Neural cell (in vitro differentiated cells): ENCODE measurements at regions not wholly inside any gene's neighbourhood (a gene's known extent, or its start where the extent isn't known, plus 50 kb on each side); places are given as distances from the start of the nearest gene placed in this dataset.

Source experiments
- H2AFZ ChIP-seq: fragments of 200-600, 300-800 bp; sonication (generic), shearing (Covaris generic); 2 replicates; pipeline ENCODE4 v1.6.0; 2014; ENCODE audit warnings: low read depth, mild to moderate bottlenecking, antibody characterized with exemption, low read length, moderate library complexity
- H3F3A ChIP-seq: fragments of 200-600 bp; shearing (Covaris generic); 2 replicates; pipeline ENCODE4 v1.6.1; 2016; ENCODE audit warnings: mild to moderate bottlenecking, moderate library complexity, mixed read lengths, antibody characterized with exemption, low read length; ENCODE audit not compliant: insufficient read depth, poor library complexity, severe bottlenecking
- H3K27ac ChIP-seq: fragments of 200-600, 300-800 bp; sonication (generic), shearing (Covaris generic); 2 replicates; pipeline ENCODE4 v1.5.1; 2014; ENCODE audit warnings: mild to moderate bottlenecking, low read length, moderate library complexity
- H3K27me3 ChIP-seq: fragments of 300-800, 200-600 bp; sonication (generic), shearing (Covaris generic); 2 replicates; pipeline ENCODE4 v1.6.0; 2014; ENCODE audit warnings: mild to moderate bottlenecking, low read depth, low read length, moderate library complexity; ENCODE audit not compliant: insufficient read depth
- H3K36me3 ChIP-seq: fragments of 300-800, 200-600 bp; sonication (generic), shearing (Covaris generic); 2 replicates; pipeline ENCODE4 v1.5.1; 2014; ENCODE audit warnings: mild to moderate bottlenecking, antibody characterized with exemption, low read length, moderate library complexity; ENCODE audit not compliant: insufficient read depth
- H3K4me2 ChIP-seq: fragments of 300-800, 200-600 bp; sonication (generic), shearing (Covaris generic); 2 replicates; pipeline ENCODE4 v1.6.0; 2014; ENCODE audit warnings: mild to moderate bottlenecking, low read length
- H3K4me3 ChIP-seq: fragments of 300-800, 200-600 bp; sonication (generic), shearing (Covaris generic); 2 replicates; pipeline ENCODE4 v1.5.1; 2014; ENCODE audit warnings: mild to moderate bottlenecking, low read length, moderate library complexity
- H3K79me2 ChIP-seq: fragments of 200-600 bp; shearing (Covaris generic); replicated peaks from 2 replicates; pipeline ENCODE4 v1.6.0; 2014; ENCODE audit warnings: mild to moderate bottlenecking, low read length, moderate library complexity; ENCODE audit not compliant: insufficient read depth
- H3K9ac ChIP-seq: fragments of 300-800, 200-600 bp; sonication (generic), shearing (Covaris generic); 2 replicates; pipeline ENCODE4 v1.6.1; 2016; ENCODE audit warnings: mild to moderate bottlenecking, low read length, mixed read lengths
- H3K9me2 ChIP-seq: fragments of 200-600 bp; shearing (Covaris generic); 2 replicates; pipeline ENCODE4 v1.6.1; 2016; ENCODE audit warnings: mild to moderate bottlenecking, low read length, mixed read lengths; ENCODE audit not compliant: insufficient read depth
- H3K9me3 ChIP-seq: fragments of 200-600, 300-800 bp; sonication (generic), shearing (Covaris generic); 2 replicates; pipeline ENCODE4 v1.6.1; 2016; ENCODE audit warnings: mild to moderate bottlenecking, mixed run types, low read length, moderate library complexity, mixed read lengths
- H4K20me1 ChIP-seq: fragments of 200-600 bp; shearing (Covaris generic); 2 replicates; pipeline ENCODE4 v1.6.1; 2016; ENCODE audit warnings: mild to moderate bottlenecking, mixed run types; ENCODE audit not compliant: insufficient read depth
- CTCF ChIP-seq: fragments of 450-650 bp; IDR thresholded peaks from 2 replicates; pipeline ENCODE4 v1.5.1; 2014; ENCODE audit warnings: antibody characterized with exemption, mild to moderate bottlenecking, moderate library complexity; ENCODE audit not compliant: poor library complexity, severe bottlenecking
- EP300 ChIP-seq: fragments of 450-650 bp; conservative IDR thresholded peaks from 2 replicates; pipeline ENCODE4 v1.6.1; 2014; ENCODE audit warnings: antibody characterized with exemption, mild to moderate bottlenecking, moderate library complexity; ENCODE audit not compliant: poor library complexity, severe bottlenecking
- EZH2 ChIP-seq: fragments of 200-600, 300-800 bp; shearing (Covaris generic), sonication (generic); IDR thresholded peaks from 2 replicates; pipeline ENCODE4 v1.6.1; 2014; ENCODE audit warnings: antibody characterized with exemption, low read length, borderline replicate concordance, mild to moderate bottlenecking; ENCODE audit not compliant: insufficient read depth, poor library complexity, severe bottlenecking
- MXI1 ChIP-seq: fragments of 450-650 bp; conservative IDR thresholded peaks from 2 replicates; pipeline ENCODE4 v1.6.1; 2014; ENCODE audit warnings: antibody characterized with exemption, mild to moderate bottlenecking; ENCODE audit not compliant: poor library complexity, severe bottlenecking
- POLR2AphosphoS5 ChIP-seq: IDR thresholded peaks from 2 replicates; pipeline ENCODE4 v1.6.1; 2012
- RAD21 ChIP-seq: fragments of 450-650 bp; conservative IDR thresholded peaks from 2 replicates; pipeline ENCODE4 v1.6.1; 2014; ENCODE audit warnings: antibody characterized with exemption, mild to moderate bottlenecking, moderate library complexity
- SMC3 ChIP-seq: fragments of 450-650 bp; conservative IDR thresholded peaks from 2 replicates; pipeline ENCODE4 v1.6.1; 2014; ENCODE audit warnings: antibody characterized with exemption, mild to moderate bottlenecking, moderate library complexity; ENCODE audit not compliant: poor library complexity
- TAF1 ChIP-seq: IDR thresholded peaks from 2 replicates; pipeline ENCODE4 v1.6.1; 2012; ENCODE audit warnings: low read depth
- TF ChIP-seq, protein P1 (sequence below): IDR thresholded peaks from 2 replicates; pipeline ENCODE4 v1.6.1; 2012; ENCODE audit warnings: borderline replicate concordance

- Histone ChIP-seq H2AFZ (no peak overlapping the region), H4K20me1 (no peaks in the 10 kb centered on the region), H3K9me2 (no peaks in the 10 kb centered on the region), H3K79me2 (no peaks in the 10 kb centered on the region), H3K36me3 (no peaks in the 10 kb centered on the region), H3K4me3 (no peak overlapping the region), H3K27me3 (no peaks in the 10 kb centered on the region), H3K9ac (no peak overlapping the region), H3K27ac (no peak overlapping the region), H3F3A (no peaks in the 10 kb centered on the region), H3K4me2 (no peak overlapping the region), H3K9me3 (no peaks in the 10 kb centered on the region)
- no peak for TF ChIP-seq CTCF
- TF ChIP-seq MXI1, result no peak
- TF ChIP-seq SMC3, result no peak
- TF ChIP-seq, protein P1, sequence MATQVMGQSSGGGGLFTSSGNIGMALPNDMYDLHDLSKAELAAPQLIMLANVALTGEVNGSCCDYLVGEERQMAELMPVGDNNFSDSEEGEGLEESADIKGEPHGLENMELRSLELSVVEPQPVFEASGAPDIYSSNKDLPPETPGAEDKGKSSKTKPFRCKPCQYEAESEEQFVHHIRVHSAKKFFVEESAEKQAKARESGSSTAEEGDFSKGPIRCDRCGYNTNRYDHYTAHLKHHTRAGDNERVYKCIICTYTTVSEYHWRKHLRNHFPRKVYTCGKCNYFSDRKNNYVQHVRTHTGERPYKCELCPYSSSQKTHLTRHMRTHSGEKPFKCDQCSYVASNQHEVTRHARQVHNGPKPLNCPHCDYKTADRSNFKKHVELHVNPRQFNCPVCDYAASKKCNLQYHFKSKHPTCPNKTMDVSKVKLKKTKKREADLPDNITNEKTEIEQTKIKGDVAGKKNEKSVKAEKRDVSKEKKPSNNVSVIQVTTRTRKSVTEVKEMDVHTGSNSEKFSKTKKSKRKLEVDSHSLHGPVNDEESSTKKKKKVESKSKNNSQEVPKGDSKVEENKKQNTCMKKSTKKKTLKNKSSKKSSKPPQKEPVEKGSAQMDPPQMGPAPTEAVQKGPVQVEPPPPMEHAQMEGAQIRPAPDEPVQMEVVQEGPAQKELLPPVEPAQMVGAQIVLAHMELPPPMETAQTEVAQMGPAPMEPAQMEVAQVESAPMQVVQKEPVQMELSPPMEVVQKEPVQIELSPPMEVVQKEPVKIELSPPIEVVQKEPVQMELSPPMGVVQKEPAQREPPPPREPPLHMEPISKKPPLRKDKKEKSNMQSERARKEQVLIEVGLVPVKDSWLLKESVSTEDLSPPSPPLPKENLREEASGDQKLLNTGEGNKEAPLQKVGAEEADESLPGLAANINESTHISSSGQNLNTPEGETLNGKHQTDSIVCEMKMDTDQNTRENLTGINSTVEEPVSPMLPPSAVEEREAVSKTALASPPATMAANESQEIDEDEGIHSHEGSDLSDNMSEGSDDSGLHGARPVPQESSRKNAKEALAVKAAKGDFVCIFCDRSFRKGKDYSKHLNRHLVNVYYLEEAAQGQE, result no peak
- TF ChIP-seq TAF1, result no peak
- no peak for TF ChIP-seq POLR2AphosphoS5
Observed at GRCh38 chr7:142408794-142409193, 150.9 kb upstream of the PRSS58 start.

- no peaks in the 10 kb centered on the region for H3K9me2 ChIP-seq
- H3K36me3 ChIP-seq, result no peaks in the 10 kb centered on the region
- no peak for TF ChIP-seq POLR2AphosphoS5
- no peak for TF ChIP-seq MXI1
- TF ChIP-seq RAD21, result no peak
- TF ChIP-seq CTCF, result no peak
- no peak for TF ChIP-seq SMC3
- no peak for TF ChIP-seq EP300
- TF ChIP-seq, protein P1, result no peak
- no peak for TF ChIP-seq EZH2
- no peak for TF ChIP-seq TAF1
- no peak overlapping the region for H2AFZ ChIP-seq
- H3K4me3 ChIP-seq, result no peak overlapping the region
- H3K79me2 ChIP-seq, result no peaks in the 10 kb centered on the region
- no peaks in the 10 kb centered on the region for H3K27me3 ChIP-seq
- no peaks in the 10 kb centered on the region for H3F3A ChIP-seq
- H4K20me1 ChIP-seq, result no peaks in the 10 kb centered on the region
- H3K4me2 ChIP-seq, result no peak overlapping the region
- H3K9me3 ChIP-seq, result no peaks in the 10 kb centered on the region
- H3K27ac ChIP-seq, result no peak overlapping the region
- H3K9ac ChIP-seq, result no peak overlapping the region
Observed at GRCh38 chr7:142407939-142408570, 150.2 kb upstream of the PRSS58 start.
